Left lung (tissue), 4 donors: ENCODE measurements at regions not wholly inside any gene's neighbourhood (a gene's known extent, or its start where the extent isn't known, plus 50 kb on each side); places are given as distances from the start of the nearest gene placed in this dataset.

ENCODE experiments used
- ATAC-seq: fragments of 200-7000 bp; cut with Tn5 transposase; one replicate; pipeline ENCODE4 v1.9.1; 2020; ENCODE audit warnings: moderate library complexity
- DNase-seq, 4 donors: peaks; one replicate each; pipeline ENCODE4 v3.0.0-alpha.2; 2013 to 2020
- H3K27ac ChIP-seq, 2 donors: fragments of 200-600 bp; sonication (generic) in 1 of 2; one replicate each; pipeline versions ENCODE4 v1.5.0 to v1.8.0; 2020 to 2021
- H3K27me3 ChIP-seq, 2 donors: fragments of 200-600 bp; sonication (generic) in 1 of 2; one replicate each; pipeline versions ENCODE4 v1.5.0 to v1.8.0; 2020 to 2021
- H3K36me3 ChIP-seq, 2 donors: fragments of 200-600 bp; sonication (generic) in 1 of 2; one replicate each; pipeline versions ENCODE4 v1.5.0 to v1.8.0; 2020 to 2021
- H3K4me1 ChIP-seq, 2 donors: fragments of 200-600 bp; one replicate each; pipeline ENCODE4 v1.8.0; 2021
- H3K4me3 ChIP-seq, 2 donors: fragments of 200-600 bp; sonication (generic) in 1 of 2; one replicate each; pipeline versions ENCODE4 v1.5.0 to v1.8.0; 2020 to 2021; ENCODE audit warnings: mild to moderate bottlenecking in 1 of 2
- H3K9me3 ChIP-seq, 2 donors: fragments of 200-600 bp; sonication (generic) in 1 of 2; one replicate each; pipeline versions ENCODE4 v1.5.0 to v1.8.0; 2020 to 2021
- CTCF ChIP-seq, 2 donors: fragments of 200-600 bp; sonication (generic) in 1 of 2; IDR thresholded peaks; one replicate each; pipeline versions ENCODE4 v1.5.0 to v1.8.0; 2021; ENCODE audit warnings: antibody characterized with exemption in 2 of 2
- intact Hi-C, 2 donors: fragments of 100-400 bp; cut with DNase I; formaldehyde crosslinking; loops; one replicate each; pipeline versions ENCODE4 v1.11.2 to v1.14.2; 2022
- donor health status: DM: no; HTN: yes; CAD: no.
- donor health status: DM: no; HTN: no; CAD: no.

GRCh38 chr10:65204999-65205398 is 1683.8 kb downstream of the REEP3 start:
- Histone ChIP-seq H3K36me3 (no peaks in the 10 kb centered on the region), H3K9me3 (no peaks in the 10 kb centered on the region), H3K4me1 (no peaks in the 10 kb centered on the region), H3K4me3 (no peak overlapping the region), H3K27ac (no peak overlapping the region), H3K27me3 (no peaks in the 10 kb centered on the region)
- intact Hi-C loops: no loop called here
- DNase-seq (no peak), ATAC-seq (no peak)
- no peak for TF ChIP-seq CTCF (IDR thresholded peaks at IDR 0.05)

GRCh38 chr10:65213170-65213569 is 1692.0 kb downstream of the REEP3 start:
- intact Hi-C loops: no loop called here
- ATAC-seq (no peak), DNase-seq (no peak)
- H3K4me3 ChIP-seq: no peak overlapping the region
- H3K9me3 ChIP-seq: no peaks in the 10 kb centered on the region
- H3K27ac ChIP-seq: no peak overlapping the region
- no peaks in the 10 kb centered on the region for H3K4me1 ChIP-seq
- H3K36me3 ChIP-seq: no peaks in the 10 kb centered on the region
- TF ChIP-seq CTCF (IDR thresholded peaks at IDR 0.05): no peak
- no peaks in the 10 kb centered on the region for H3K27me3 ChIP-seq

GRCh38 chr10:65219444-65219843 is 1698.2 kb downstream of the REEP3 start:
- H3K27ac ChIP-seq: no peak overlapping the region
- no peaks in the 10 kb centered on the region for H3K36me3 ChIP-seq
- no peaks in the 10 kb centered on the region for H3K27me3 ChIP-seq
- H3K4me1 ChIP-seq: no peaks in the 10 kb centered on the region
- TF ChIP-seq CTCF (IDR thresholded peaks at IDR 0.05): no peak
- no peak for ATAC-seq
- no peaks in the 10 kb centered on the region for H3K9me3 ChIP-seq
- no peak for DNase-seq
- no peak overlapping the region for H3K4me3 ChIP-seq
- intact Hi-C loops: no loop called here

- H3K4me1 ChIP-seq: no peaks in the 10 kb centered on the region
- no peak overlapping the region for H3K4me3 ChIP-seq
- H3K9me3 ChIP-seq: no peaks in the 10 kb centered on the region
- ATAC-seq: no peak
- DNase-seq: no peak
- TF ChIP-seq CTCF (IDR thresholded peaks at IDR 0.05): no peak
- H3K36me3 ChIP-seq: no peaks in the 10 kb centered on the region
- intact Hi-C loops: no loop called here
- H3K27me3 ChIP-seq: no peaks in the 10 kb centered on the region
- no peak overlapping the region for H3K27ac ChIP-seq
These were observed 1694.7 kb upstream of the LRRTM3 start for GRCh38 chr10:65231148-65231547.

- no peak for ATAC-seq
- TF ChIP-seq CTCF (IDR thresholded peaks at IDR 0.05): no peak
- intact Hi-C loops: no loop called here
These were observed 1691.6 kb upstream of the LRRTM3 start for GRCh38 chr10:65234261-65234660.

More at GRCh38 chr10:65234261-65234660, 1691.6 kb upstream of the LRRTM3 start:
- Histone ChIP-seq H3K4me3 (no peak overlapping the region), H3K4me1 (no peaks in the 10 kb centered on the region), H3K36me3 (no peaks in the 10 kb centered on the region), H3K27ac (no peak overlapping the region), H3K27me3 (no peaks in the 10 kb centered on the region), H3K9me3 (no peaks in the 10 kb centered on the region)
- DNase-seq: no peak
